HG03432 (cell line): ENCODE measurements at regions not wholly inside any gene's neighbourhood (a gene's known extent, or its start where the extent isn't known, plus 50 kb on each side); places are given as distances from the start of the nearest gene placed in this dataset.

Experiments used
- ATAC-seq: cut with Tn5 transposase; IDR thresholded peaks from one replicate; pipeline ENCODE4 v1.9.1; 2021; ENCODE audit warnings: mild to moderate bottlenecking, moderate library complexity; ENCODE audit not compliant: unreplicated experiment

DNA sequence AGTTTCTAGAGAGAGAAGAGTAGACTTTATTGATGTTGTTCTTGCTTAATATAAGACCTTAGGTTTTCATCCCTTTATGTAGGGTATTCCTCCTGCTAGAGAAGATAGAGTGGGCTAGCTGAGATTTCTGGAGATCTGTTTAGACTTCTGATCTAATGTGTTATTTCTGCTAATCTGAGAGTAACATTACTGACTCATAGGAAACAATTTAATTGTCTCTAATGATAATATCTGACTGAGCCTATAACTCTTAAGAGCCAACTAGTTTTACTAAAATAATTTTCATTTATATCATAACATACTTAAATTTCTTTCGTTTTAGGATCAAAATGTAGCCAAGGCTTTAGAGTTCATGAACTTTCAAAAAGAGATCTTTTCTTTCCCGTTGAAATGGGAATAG lies 618.7 kb upstream of the ZEB2 start:
- ATAC-seq: no peak

DNA sequence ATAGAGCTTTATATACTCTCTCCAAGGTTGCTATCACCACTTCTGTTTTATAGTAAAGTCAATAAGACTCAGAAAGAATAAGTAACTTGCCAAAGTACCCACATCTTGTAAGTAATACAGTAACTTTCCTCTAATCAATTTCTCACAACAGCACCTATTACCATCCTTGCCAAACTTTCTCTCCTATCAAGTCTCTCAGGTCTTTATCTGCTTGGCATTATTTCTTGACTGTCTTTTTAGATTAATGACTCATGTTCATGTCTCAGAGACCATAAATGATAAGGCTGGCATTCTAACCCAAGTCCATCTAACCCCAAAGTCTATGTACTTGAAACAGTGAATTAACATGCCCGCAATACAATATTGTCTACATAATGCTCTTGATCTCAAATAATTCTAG lies 618.0 kb upstream of the ZEB2 start:
- no peak for ATAC-seq

DNA sequence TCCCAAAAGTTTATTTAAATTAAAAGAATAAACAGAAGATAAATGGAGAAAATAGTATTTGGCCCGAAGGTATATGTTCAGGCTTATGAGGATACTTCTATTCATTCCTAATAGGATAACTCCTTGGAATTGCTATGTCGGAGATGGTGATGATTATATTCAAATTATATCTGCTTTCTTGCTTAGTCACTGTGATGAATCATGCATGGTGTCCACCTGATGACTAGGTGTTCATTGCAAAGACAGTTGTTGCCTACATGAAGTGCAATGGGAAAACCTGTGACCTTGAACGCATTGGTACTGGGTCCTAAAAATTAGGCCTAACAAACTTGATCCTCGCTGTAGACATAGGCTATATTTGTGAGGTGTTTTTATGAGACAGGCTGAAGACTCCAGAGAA lies 617.3 kb upstream of the ZEB2 start:
- ATAC-seq: no peak

DNA sequence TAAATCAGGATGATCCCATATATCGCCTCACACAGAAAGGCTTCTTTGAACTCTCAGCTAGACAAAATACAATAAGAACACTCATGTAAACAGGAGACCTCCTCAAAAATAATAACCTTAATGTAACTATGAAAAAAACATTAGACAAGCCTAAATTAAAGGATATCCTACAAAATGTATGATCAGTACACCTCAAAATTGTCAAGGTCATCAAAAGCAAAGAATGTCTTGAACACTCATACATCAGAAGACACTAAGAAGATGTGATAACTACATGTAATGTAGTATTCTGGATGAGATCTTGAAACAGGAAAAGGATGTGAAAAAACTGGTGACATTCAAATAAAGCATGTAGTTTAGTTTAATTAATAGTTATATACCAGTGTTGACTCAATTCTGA lies 616.8 kb upstream of the ZEB2 start:
- ATAC-seq: no peak

DNA sequence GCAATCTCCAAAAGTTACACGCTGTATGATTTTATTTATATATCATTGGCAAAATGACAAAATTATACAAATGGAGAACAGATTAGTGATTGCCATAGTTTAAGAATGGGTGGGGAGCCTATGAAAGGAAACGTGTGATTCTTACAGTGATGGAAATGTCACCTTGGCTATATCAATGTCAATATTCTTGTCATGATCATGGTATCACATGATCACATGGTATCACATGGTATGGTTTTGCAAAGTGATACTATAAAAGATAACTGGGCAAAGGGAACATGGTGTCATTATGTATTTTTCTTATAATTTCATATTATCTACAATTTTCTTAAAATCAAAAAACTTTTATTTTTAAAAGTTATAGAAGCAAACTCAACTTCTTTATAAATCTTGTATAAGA lies 606.2 kb upstream of the ZEB2 start:
- no peak for ATAC-seq

DNA sequence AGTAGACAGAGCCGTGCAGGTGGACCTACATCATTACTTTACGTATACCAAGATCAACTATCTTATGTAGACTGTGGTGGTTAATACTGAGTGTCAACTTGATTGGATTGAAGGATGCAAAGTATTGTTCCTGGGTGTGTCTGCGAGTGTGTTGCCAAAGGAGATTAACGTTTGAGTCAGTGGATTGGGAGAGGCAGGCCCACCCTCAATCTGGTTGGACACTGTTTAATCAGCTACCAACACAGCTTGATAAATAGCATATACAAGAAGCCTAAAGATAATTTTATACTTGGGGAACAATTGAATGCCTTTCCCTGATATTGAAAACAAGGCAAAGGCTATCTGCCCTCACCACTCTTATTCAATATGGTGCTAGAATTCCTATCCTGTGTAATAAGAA lies 604.2 kb upstream of the ZEB2 start:
- no peak for ATAC-seq

DNA sequence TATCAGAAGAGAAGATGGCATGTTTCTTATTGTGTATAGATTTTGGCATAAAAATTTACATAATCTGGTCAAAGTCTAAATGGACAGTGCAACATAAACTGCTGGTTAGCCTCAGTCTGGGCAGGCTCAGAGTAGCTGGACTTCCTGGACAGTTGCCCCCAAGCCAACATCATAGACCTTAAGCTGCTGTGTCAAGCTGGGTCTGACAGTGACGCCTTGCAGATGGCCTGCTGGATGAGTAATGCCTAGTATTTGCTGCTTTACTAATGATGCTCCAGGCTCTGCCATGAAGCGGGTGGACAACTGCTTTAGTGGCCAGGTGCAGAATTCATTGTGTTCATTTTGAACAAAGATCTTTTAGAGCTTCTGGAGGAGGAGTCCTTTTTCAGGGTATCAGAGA lies 603.7 kb upstream of the ZEB2 start:
- no peak for ATAC-seq

DNA sequence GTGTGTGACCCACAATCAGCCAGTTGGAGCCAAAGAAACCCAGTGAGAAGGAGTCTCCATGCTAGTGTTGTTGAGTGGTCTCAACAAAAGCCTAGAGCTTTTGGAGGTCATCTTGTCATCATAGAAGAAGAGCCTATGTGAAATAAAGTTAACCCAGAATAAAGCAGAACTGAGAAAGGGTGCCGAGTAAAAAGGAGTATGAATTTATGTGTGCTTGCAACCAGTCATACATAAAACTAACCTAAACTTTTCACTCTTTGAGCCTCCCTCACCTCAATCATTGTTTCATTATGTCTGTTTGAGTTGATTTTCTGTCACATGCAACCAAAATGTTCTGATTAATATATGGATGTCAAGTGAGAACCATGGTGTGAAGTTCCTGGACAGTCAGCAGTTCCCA lies 599.3 kb upstream of the ZEB2 start:
- ATAC-seq: peak; percentile 84

DNA sequence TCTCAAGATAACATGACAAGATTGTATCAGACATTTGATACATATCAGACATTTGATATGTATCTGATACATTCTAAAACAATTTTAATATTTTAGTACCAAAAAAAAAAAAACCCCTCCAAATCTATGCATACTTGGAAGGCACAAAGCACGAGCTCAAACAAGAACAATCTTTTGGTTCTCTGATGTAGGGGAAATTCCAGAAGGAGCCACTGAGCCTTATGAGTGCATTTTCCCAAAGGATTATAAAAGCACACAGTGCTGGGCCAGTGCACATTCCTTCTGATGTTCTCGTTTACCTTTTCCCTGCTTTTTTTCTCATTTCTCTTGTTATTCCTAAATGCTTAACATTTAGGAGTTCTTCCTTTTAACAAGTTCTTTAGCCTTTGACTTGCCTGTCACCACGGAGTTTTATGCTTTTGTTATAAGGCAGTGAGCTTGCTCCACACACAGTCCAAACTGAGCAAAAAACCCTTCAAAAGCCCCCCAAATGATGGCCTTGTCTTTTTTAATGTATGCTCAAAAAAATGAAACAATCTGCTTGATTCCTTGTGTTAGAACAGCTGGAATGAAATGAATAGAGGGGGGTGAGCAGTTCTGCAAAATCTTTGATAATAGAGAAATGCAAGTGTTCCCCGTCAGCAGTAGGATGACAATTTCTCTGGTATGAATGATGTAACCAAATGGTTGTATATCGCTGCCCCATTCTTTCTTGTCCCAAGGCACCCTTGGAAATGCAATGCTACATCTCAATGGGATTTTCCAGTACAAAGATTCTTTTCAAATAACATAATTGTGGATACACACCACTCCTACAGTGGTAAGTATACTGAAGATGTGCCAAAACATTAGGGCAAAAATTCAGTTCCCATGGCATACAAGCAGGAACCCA lies 597.2 kb upstream of the ZEB2 start:
- ATAC-seq: no peak

DNA sequence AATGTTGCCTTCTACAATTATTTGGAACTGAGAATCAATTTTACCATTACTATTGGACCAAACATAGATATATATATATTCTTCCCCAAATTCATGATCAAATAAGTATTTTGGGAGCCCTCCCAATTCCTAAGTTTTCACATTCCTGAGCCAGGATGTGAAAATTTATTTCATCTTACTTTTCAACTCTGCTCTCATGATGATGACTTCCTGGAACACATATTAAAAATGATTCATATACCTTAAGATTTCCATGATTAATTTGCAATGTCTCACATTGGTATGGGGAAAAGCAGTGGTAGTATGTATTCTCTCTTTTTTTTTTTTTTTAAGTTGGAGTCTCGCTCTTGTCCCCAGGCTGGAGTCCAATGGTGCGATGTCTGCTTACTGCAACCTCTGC lies 596.1 kb upstream of the ZEB2 start:
- no peak for ATAC-seq

DNA sequence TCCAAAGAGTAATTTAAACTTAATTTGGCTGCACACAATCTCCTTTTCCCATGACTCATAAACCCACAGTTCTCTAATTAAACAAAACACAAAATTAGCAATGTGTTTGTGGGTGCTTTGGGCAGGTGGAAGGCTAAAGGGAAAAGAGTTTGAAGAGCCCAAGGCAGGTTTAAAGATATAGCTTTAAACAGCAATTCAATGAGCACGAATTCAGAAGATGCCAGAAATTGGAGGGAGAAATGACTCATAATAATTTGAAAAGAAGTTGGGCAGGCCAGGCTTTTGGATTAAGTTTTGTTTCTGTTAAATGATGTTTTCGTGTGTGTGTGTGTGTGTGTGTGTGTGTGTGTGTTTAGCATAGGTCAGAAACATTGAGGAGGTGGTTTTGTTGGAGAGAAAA lies 594.8 kb upstream of the ZEB2 start:
- no peak for ATAC-seq

DNA sequence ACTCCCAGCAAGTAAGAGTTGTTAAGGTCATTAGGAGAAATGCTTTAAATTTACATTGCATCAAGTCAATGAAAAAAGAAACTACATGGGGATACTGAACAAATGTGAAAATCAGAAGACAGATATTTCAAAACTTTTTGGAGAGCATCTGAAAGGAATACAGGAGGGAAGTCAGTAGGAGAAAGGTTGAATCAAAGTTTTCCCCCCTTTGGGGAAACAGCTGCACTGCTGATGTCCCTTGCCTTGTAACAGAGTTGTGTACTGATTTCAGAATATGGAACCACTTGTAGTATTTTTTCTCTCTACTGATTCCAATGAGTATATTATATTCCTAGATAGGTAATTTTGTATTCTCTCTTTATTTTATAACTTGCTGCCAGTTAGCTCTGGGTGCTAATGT lies 592.5 kb upstream of the ZEB2 start:
- ATAC-seq: no peak

DNA sequence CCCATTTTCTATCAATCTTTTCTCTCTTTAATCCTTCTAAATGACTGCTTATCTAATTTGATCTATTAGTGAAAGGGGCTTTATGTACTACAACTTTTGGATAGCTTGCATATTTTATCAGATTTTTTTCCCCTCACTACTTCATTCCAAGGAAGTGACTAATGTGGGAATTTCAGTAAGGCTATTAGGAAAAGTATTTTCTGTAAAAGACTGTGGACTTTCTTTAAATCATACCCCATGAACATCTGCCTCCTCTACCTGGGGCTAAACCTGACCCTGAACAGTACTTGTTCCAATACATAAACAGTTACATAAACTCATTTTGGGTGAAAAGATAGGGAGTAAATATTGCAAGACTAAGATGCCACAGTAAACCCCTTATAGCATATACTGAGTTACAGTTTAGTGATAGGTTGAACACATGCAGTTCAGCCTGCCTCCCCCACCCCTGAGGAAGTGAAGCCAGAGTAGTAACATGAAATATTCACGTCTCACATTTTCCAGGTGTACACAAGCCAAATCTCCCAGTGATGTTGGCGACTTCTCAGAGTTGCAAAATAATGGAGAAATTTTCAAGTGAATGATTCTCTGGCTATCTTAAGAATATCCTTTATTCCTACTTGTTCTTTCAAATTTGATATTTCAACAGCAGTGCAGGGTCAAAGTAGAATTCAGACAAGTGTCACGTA lies 590.9 kb upstream of the ZEB2 start:
- no peak for ATAC-seq

DNA sequence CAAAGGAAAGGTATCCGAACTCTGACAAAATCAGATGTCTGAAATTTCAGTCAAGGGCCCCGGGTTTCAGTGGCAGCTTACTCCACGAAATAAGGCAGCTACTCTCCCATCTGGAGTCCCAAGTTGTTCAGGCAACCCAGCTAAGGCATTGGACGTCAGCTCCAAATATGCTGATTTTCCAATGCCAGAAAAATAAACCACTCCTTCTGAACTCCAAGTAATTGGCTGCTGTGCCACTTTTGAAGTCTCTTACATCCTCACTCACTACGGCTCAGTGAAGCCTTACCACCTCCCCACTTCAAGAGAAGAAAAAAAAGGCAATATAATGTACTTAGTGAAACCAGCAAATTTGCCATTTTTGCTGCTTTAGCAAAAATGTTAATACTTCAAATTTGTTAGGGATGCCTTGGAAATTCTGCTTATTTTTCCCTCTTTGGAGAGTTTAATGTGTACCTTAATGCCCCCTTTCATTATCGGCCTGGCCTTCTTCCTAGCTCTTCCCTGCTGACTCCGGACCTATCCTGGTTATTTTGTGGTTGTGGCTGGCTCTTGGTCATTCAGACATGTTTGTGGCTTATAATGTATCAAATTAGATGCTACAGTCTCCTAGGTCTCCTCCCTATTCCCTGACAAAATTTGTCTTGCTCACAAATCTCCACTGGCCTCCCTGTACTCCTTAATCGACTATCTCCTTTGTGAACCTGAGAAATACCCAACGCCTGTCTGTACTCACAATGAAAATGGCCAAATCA lies 589.2 kb upstream of the ZEB2 start:
- no peak for ATAC-seq

DNA sequence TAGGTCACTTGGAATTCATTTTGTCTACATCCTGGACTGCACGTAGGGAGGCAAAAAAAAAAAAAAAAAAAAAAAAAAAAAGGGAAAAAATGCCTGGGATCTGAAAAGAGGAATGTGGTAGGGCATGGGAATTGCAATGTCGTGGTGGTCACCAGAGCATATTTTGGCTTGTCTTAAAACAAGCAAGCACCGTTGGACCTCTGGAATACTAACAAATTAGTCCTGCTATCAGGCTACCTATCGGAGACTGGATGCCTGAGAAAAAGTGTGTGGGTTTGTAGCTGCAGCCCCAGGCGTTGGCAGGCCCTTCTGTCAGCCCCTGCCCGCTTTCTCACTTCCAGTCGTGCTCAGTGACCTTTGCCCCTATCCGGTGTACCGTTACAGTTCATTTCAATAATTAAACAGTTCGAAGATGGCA lies 588.5 kb upstream of the ZEB2 start:
- no peak for ATAC-seq

DNA sequence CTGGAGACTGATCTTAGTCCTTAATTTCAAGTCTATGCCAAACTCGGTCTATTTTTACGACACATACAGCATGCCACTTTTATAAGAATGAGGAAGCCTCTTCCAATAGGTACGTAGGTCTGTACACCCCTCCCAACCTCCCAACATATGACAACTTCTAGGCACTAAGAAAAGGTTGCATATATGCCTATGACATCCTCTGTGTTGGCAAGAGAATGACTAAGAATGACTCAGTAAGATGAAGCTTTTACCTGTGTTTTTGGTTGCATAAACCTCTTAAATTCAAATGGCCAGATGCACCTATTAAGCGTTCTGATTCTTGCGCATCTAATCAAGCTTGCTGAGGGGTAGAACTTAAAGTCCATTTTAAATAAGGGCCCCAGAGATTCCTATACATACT lies 586.4 kb upstream of the ZEB2 start:
- no peak for ATAC-seq

DNA sequence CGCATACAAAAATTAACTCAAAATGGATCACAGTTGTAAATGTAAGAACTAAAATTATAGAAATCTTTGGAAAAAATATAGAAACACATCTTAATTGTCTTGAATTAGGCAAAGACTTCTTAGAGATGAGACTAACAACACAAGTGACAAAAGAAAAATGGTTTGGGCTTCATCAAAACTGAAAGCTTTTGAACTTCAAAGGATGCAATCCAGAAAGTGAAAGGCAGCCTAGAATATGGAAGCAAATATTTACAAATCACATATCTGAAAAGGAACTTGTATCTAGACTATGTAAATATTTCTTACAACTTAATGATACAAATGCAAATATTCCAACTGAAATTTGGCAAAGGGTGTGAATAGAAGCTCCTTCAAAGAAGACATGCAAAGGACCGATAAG lies 582.8 kb upstream of the ZEB2 start:
- no peak for ATAC-seq

DNA sequence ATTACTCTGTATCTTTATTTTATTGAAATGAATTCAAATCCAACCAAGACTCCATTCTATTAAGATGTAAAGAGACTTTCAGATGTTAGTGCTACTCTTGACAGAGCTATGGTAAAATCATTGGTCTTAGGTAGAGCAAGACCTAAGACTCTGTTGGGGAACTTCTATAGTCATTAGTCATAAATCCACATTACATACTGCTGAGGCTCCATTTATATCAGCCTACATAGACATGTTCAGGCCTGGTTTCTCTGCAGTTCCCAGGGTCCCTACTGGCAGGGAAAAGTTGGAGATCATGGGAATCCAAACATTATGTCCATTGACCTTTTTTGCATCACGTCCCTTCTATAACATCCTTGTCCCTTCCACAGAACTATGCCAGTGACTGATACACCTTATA lies 580.4 kb upstream of the ZEB2 start:
- no peak for ATAC-seq

DNA sequence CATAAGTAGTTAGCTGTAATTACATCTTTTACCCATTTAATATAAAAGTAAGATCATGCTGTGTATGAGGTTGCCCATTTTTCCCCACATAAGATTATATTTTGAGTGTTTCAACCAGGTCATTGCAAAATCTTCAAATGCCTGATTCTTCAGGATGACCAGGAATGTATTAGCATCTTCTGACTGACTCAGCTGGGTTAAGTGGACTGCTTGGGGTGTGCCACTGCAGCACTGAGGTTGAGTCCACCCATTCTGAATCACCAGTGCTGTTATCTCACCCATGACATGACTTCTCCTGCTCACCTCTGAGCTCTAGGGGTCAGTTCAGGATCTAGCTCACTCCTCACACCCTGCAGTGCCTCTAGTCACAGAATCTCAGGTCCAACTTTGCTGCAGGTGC lies 576.7 kb upstream of the ZEB2 start:
- ATAC-seq: no peak

DNA sequence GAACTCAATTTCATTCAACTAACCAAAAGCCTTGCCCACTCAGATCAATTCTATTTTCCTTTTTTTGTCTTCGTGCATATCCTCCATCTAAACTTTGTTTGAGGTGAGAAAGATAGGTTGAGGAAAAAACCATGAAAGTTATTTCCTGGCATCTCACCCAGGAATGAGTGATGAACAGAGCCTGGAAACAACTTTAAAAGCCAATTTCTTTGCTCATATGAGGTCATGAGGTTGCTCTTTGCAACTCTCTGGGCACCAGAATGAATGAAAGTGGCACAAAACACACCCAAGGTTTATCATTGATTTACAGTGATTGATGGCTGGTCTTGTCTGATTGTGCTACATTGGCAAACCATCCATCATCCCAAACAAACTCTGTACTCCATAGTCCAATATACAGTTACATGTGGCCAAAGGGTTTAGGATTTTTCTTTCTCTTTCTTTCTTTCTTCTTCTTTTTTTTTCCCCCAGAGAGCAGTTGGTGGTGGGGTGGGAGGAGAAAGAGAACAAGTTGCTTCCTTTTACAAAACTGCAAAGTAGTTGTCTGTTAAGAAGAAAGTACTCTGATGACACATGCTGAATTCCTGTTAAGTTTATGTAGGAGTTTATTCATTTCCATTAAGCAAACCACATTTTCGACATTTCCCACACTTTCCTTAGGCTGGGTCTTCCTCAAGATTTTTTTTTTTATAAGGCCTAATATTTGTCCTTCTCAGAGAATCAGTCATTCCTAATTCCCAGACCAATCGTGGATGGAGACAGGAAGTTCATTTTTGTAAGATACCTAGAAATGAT lies 575.9 kb upstream of the ZEB2 start:
- no peak for ATAC-seq

DNA sequence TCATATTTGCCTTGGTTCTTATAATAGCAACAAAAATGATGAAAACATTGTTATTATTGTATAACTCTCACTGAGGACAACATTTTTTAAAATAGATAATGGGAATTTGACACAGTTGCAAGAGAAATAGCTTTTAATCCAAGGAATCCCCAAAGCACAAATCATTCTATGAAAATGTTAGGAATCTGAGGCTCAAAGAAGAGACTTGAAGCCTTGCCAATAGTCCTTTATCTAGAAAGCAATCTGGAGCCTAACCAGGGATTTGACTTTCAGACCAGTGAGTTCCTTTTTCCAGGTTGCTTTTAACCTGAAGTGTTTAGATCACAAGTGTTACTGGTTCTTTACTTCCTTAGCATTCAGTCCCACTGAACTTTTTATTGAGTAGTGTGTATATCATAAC lies 574.5 kb upstream of the ZEB2 start:
- no peak for ATAC-seq
